Mucosa of gallbladder (tissue), 1 donor: ENCODE measurements at regions not wholly inside any gene's neighbourhood (a gene's known extent, or its start where the extent isn't known, plus 50 kb on each side); places are given as distances from the start of the nearest gene placed in this dataset.

Experiments used
- DNase-seq: peaks from one replicate; pipeline ENCODE4 v3.0.0-alpha.2; 2020; ENCODE audit warnings: low spot score
- donor health status: DM: no; HTN: no; CAD: no.

DNA sequence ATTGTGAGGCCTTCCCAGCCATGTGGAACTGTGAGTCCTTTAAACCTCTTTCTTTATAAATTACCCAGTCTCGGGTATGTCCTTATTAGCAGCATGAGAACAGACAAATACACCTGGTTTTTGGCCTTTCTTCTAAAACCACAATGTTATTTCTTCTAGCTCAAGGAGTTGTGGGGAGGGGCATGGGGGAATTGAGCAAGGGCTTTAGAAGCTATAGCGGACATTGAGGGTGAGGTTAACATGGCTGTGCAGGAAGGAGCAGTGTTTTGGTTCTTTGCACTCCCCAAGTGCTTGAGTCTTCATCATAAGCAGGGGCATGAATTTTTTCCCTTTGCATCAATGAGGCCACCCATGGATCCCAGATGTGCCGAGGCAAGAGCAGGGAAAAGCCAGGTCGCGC, 86.8 kb downstream of the SPRING1 start:
- DNase-seq, result no peak

DNA sequence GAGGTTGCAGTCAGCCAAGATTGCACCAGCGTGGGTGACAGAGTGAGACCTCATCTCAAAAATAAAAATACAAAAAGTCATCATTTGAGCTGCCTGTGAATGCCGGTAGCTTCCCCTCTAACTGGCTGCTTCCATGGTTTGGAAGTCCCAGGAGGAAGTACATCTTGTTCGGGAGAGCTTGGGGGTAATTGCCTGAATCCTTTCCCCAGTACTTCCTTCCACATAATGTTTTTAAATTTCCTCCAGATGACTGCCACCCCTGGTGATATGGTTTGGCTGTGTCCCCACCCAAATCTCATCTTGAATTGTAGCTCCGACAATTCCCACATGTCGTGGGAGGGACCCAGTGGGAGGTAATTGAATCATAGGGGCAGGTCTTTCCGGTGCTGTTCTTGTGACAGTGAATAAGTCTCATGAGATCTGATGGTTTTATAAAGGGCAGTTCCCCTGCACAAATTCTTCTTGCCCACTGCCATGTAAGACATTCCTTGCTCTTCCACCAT, 87.2 kb downstream of the SPRING1 start:
- DNase-seq, result no peak

DNA sequence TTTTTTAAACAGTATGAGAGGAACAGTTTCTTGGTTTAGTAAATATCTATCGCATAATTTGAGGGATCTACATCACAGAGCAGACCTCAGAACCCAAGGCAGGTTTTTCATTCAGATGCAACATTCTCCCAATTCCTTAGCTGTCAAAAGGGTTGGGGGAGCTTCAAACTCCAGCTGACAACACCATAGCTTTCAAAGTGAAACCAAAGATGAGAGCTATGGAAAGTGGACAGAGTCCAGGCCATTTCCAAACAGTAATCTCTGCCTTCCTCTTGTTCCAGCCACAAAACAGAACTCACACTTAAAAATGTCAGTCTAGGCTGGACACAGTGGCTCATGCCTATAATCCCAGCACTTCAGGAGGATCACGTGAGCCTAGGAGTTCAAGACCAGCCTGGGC, 87.8 kb downstream of the SPRING1 start:
- DNase-seq, result no peak

DNA sequence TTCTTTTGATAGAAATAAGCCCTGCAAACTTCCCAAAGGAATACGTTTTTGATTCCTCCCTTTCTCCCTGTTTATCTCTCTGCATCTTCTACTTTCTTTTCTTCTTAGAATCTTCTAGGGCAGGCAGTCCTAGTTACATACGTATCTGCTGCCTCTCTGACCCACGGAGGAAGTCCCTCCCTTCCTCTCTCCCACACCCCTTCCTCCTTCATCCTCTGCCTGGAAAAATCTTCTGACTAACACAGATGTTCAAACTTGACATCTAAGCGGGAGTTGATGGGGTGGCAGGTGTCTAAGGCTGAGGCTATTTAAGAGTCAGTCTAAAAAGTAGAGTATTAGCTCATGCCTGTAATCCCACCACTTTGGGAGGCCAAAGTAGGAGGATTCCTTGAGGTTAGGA, 88.6 kb downstream of the MAP1LC3B2 start:
- no peak for DNase-seq

DNA sequence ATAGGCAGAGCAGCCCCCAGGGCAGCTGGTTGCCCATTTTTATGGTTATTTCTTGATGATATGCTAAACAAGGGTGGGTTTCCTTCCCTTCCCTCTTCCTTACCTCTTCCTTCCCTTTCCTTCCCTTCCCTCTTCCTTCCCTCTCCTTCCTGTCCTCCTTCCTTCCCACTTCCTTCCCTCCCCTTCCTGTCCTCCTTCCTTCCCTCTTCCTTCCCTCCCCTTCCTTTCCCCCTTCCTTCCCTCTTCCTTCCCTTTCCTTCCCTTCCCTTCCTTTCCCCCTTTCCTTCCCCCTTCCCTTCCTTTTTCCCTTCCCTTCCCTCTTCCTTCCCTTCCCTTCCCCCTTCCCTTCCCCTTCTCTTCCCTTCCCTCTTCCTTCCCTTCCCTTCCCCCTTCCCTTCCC, 87.7 kb downstream of the MAP1LC3B2 start:
- DNase-seq, result no peak

DNA sequence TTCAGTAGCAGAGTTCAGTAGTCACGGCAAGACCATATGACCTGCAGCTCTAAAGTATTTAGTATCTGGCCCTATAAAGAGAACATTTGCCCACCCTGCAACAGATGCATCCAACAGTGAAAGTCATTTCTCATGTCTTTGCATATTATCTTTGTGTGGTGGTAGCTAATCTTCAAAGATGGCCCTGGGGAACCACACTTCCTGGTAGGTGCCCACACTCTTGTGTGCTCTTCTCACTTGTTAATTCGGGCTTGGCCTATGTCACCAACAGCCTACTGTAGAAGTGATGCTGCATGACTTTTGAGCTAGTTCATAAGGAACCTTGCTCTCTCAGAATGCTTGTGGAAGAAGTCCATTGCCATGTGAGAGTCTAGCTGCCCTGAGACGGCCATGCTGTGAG, 85.6 kb downstream of the MAP1LC3B2 start:
- no peak for DNase-seq

DNA sequence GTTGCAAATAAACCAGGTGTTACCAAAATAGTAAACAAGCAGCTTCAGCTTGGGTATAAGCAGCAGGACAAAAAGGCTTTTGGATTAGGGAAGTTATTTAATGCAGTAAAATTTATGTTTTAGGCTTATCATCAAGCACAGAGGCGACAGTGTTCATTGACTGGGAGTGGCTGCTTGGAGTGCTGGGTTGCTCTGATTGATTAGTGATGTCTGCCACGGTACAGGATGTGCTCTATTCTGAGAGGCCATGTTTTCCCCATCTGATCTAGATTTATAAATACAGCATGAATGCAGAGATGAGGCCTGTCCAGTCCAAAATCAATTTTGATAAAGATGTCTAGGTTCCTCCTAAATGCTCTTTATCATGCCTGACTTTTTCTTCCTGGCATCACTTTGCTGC, 83.5 kb downstream of the MAP1LC3B2 start:
- DNase-seq, result no peak

DNA sequence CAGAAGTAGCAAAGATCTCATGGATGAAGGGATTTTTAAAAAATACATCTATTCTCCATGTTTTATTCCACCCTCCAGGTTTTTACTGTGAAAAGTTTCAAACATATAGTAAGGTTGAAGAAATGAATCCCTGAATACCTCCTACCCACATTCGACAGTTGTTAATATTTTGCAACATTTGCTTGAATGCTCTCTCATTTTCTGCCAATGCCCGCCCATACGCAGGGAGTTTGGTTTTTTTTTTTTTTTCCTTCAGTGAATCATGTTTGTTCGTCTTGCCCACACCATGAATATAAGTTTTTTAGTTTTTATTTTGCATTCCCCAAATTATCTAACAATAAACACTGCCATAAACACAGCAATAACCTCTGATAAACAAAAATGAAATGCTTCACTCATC, 82.9 kb downstream of the MAP1LC3B2 start:
- DNase-seq, result no peak

DNA sequence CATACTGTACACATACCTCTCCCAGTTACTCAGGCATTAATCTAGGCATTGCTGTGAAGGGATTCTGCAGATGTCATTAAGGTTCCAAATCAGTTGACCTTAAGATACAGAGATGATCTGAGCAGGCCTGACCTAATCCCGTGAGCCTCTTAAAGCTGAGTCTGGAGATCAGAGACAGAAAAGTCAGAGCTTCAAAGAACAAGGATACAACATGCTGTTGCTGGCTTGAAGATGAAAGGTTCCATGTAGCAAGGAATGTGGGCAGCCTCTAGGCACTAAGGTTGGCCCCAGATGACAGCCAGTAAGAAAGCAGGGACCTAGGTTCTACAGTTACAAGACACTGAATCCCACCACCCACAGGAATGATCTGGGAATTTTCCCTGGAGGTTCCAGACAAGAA, 81.1 kb downstream of the MAP1LC3B2 start:
- no peak for DNase-seq

DNA sequence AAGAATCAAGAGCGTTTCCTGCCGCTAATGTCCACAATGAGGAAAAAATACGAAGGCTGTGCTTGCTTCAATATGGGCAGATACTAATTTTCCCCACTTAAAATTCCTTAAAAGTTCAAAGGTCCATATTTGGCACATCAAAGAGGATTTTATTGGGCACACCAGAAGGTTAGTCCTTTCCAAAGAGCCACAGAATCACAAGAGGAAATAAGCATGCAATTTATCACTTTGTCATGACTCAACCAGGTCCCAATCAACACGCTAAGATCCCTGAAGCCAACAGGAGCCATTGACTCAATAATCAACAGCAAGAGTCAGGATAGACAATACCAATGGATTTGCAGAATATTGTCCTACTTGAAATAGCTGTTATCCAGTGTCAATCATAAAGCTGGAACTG, 80.6 kb downstream of the MAP1LC3B2 start:
- no peak for DNase-seq

DNA sequence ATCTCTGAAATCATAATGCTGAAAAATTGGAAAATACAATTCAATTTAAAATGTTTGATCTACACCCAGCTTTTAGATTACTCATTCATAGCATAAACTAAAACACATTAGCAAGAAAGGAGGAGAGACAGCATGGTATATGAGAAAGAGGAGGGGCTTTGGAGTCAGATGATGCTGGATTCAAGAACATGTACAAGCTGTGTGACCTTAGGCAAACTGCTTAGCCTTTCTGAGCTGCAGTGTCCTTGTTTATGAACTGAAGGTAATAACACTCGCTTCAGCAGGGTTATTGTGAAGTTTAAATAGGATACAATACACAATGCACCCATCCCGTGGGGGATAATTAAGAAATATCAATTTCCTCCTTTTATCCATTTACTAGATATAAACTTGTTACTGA, 79.2 kb downstream of the MAP1LC3B2 start:
- DNase-seq, result no peak

DNA sequence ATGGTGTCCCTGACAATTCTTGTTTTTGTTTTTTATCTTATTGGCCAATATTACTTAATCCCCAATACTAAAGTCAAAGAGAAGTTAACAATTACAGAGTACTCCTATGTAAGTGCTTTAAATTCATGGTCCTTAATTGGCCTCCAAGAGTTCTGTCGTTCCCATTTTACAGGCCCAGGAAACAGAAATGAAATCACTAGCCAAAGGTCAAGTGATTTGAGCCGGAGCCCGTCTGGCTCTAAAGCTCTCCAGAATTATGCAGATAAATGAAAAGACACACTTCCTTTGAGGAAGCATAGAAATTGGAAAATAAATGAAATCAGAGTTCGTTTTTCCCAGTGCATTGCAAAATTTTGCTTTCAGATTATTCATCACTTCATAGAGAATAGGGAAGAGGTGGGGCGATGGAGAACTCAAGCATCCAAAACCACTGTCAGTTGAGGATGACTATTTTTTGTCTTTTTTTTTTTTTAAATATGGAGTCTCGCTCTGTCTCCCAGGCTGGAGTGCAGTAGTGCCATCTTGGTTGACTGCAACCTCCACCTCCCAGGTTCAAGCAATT, 78.5 kb downstream of the MAP1LC3B2 start:
- DNase-seq, result no peak

DNA sequence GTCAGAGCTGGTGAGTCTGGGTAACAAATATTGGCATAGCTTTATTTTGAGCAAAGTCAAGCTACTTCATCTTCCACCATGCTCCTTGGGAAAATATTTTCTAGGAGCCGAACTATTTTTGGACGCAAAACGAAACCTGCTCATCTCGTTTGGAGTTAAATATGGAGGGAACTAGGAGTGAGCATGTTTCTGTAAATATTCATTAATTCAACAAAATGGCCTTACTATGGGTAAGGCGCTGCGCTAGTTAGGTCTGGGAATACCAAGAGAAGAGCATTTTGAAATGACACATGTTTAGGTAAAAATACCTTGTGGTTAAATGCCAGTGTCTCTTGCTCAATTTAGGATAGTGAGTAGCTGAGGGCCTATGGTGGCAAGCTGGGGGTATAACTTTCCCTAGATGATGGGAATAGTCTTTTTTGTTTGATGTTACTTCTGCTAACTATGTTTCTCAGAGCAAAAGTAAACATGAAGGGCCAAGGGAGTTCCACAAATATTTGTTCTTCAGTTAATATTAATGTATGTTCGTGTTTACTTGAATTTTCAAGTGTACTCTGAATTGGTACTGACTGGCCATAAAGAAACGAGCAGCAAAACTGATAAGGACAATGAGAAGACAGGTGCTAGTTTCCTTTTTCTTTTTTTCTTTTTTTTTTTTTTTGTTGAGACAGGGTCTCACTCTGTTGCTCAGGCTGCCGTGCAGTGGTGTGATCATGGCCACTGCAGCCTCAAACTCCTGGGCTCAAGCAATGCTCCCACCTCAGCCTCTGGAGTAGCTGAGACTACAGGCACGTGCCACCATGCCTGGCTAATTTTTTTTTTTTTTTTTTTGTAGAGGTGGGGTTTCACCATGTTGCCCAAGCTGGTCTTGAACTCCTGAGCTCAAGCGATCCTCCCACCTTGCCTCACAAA, 77.7 kb downstream of the MAP1LC3B2 start:
- DNase-seq, result no peak

DNA sequence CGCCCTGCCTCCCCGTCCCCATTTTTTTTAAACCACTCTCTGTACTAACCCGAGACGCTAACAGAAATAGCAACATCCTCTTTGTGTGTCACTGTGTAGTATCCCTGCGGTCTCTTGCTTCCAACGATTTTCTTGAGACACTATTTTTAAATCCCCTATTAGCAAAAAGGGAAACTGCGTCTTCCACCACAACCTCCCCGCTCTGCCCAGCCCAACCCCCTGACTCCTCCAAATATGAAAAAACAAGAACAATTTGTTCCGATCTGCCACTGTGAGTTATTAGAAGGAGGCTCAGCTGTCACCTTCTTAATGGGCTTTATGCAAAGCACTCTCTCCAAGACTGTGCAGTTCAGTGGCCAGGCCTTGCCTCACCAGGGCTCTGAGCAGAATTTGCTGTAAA, 76.3 kb downstream of the MAP1LC3B2 start:
- DNase-seq, result no peak

DNA sequence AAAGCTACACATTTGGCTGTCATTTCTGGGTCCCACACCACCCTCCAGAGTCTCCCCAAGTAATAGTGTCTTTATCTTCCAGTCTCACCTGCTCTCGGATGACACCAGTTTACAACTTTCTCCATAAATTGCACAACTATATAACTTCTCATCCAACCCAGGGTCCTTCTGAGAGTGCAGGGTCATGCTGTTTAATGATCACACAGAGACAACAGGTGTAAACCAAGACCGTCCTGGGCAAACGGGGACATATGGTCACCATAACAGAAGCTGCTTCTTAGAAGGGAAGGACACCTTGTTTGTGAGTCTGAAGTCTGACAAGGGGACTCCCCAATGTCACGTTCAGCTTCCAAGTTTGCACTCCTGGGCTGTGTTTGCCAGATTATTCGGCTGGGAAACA, 74.3 kb downstream of the MAP1LC3B2 start:
- DNase-seq, result no peak

DNA sequence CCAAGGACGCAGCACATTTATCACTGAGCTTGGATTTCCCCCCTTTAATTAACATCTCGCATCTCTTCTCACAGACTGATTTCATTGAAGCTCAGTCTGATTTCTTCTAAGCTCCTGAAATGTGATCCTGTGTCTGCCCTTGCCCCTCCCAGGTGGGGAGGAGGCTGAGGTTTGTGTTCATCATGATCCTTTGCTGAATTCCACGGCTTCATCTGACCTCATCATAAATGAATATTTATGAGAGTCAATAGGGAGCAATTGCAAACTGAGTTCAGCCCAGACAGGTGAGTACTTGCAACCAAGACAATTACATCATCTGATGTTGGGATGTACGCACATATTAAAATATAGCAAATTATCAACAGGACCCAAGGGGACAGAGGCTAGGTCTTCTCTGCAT, 72.4 kb downstream of the MAP1LC3B2 start:
- no peak for DNase-seq

DNA sequence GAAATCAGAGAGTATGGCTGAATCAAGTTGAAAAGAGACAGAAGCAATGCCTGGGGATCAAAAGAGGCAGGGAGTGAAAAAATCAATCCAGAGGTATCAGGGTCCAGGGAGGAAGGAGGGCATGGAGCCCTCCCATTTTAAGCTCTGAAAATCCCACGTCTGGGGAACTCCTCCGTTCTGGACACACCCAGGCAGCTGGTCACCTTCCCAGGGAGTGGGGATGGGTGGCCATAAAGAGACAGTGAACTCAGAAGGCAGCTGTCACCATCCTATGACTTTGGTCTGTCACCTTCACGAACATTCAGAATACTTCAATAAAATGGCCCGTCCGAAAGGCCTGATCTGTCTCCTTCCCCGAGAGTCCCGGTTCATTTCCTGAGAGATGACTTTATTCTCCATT, 71.6 kb downstream of the MAP1LC3B2 start:
- no peak for DNase-seq

DNA sequence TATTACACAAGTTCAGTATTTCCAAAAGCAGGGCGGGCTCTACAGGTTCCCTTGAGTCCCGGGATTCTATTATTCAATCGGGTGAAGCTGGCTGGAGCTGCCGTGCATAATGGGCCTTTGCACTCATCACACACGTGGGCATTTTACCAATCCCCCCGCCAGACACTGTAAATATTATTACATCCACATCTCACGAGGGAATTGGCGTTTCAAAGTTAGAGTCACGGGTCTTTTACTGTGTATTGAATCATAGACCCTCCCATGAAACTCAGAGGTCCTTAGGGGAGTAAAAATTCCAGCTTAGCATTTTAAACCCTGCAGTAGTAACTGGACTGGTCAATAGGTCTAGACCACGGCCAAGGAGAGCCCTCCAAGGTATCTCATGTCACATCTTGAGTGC, 70.3 kb downstream of the MAP1LC3B2 start:
- DNase-seq, result no peak

DNA sequence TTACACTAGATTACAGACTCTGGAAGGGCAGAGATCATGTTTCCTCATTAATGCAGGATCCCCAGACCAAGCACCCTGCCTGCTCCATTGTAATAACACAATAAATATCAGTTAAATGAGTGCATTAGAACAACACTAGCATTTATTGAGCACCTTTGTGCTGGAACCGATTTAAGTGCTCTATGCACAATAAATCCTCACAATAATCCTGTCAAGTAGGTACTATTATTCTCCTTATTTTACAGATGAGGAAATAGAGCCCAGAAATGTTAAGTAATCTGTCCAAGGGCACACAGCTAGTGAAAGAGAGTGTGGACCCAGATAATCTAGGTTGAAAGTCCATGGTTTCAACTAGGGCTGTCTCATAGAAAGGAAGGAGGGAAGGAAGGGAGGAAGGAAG, 69.8 kb downstream of the MAP1LC3B2 start:
- no peak for DNase-seq

DNA sequence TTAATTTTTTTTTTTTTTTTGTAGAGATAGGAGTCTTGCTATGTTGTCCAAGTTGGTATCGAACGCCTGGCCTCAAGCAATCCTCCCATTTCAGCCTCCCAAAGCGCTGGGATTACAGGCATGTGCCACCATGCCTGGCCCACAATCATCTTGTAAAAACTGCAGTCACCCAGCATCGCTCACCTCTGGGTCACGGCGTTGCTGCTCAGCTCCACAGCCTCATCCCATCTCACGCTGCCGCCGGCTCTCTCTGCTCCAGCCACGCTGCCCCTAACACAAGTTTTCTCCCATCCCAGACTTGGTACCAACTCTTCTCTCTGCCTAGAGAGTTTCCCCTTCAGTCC, 69.2 kb downstream of the MAP1LC3B2 start:
- DNase-seq, result no peak
